NT2/D1 (cell line): ENCODE measurements at regions not wholly inside any gene's neighbourhood (a gene's known extent, or its start where the extent isn't known, plus 50 kb on each side); places are given as distances from the start of the nearest gene placed in this dataset.
A peak's percentile ranks its signal among the peaks of the same experiment; 100 is the strongest.
"Not testable (repeated sequence)": the region's sequence is repeated elsewhere in the genome, so short reads cannot be mapped to it uniquely, and the experiment has no call there.

Experiments
- DNase-seq: peaks from one replicate; pipeline ENCODE4 v3.0.0-alpha.2; 2011; ENCODE audit warnings: low read depth, low spot score
- H3K27me3 ChIP-seq: 2 replicates; pipeline ENCODE4 v1.6.0; 2011; ENCODE audit warnings: mild to moderate bottlenecking; ENCODE audit not compliant: insufficient read length, insufficient read depth
- H3K36me3 ChIP-seq: 2 replicates; pipeline ENCODE4 v1.6.1; 2011; ENCODE audit warnings: mild to moderate bottlenecking, low read length, mixed read lengths; ENCODE audit not compliant: insufficient read depth, insufficient read length
- H3K4me1 ChIP-seq: 2 replicates; pipeline ENCODE4 v1.5.1; 2011; ENCODE audit not compliant: insufficient read depth, insufficient read length
- H3K4me3 ChIP-seq: 2 replicates; pipeline ENCODE4 v1.5.1; 2011; ENCODE audit warnings: low read depth; ENCODE audit not compliant: insufficient read length
- H3K9ac ChIP-seq: 2 replicates; pipeline ENCODE4 v1.6.0; 2011; ENCODE audit warnings: low read depth; ENCODE audit not compliant: insufficient read length
- H3K9me3 ChIP-seq: 2 replicates; pipeline ENCODE4 v1.5.1; 2011; ENCODE audit warnings: mild to moderate bottlenecking, low read length; ENCODE audit not compliant: insufficient read depth
- SUZ12 ChIP-seq: IDR thresholded peaks from 2 replicates; pipeline ENCODE4 v1.6.1; 2011; ENCODE audit not compliant: insufficient read length, insufficient read depth; ENCODE audit errors: extremely low read depth
- YY1 ChIP-seq: IDR thresholded peaks from 2 replicates; pipeline ENCODE4 v1.6.1; 2011; ENCODE audit not compliant: insufficient read length, insufficient read depth
- ZNF274 ChIP-seq: IDR thresholded peaks from 2 replicates; pipeline ENCODE4 v1.6.1; 2011; ENCODE audit warnings: mild to moderate bottlenecking, low read depth, low read length

DNA sequence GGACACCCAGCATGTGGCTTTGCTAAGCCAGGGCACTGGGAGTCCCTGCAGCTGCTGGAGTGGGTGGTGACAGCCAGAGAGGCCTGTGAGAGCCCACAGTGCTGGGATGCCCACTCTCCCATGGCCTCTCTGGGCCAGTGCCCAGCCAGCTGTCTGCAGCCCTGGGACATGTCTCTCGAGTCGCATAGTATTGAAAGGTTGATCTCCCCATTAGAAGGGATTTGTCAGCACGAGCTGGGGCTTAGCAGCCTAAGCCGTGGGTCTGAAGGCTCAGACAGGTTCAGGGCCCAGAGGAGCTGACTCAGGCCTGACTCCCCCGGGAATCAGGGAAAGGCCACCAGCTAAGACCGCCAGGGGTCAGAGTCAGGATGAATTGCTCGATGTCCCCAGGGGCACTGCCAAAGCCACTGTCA, 53.5 kb downstream of the FOXD2 start:
- TF ChIP-seq SUZ12 (no peak), YY1 (no peak), ZNF274 (no peak)
- peaks cover 41% of the 10 kb centered on the region for H3K27me3 ChIP-seq
- H3K9ac ChIP-seq: no peak overlapping the region
- no peak overlapping the region for H3K4me3 ChIP-seq
- no peak for DNase-seq
- H3K9me3 ChIP-seq: no peaks in the 10 kb centered on the region
- H3K4me1 ChIP-seq: peaks cover 2% of the 10 kb centered on the region
- no peaks in the 10 kb centered on the region for H3K36me3 ChIP-seq

GRCh38 chr1:47495176-47495713, 57.4 kb downstream of the FOXD2 start:
- Histone ChIP-seq H3K9ac (no peak overlapping the region), H3K27me3 (peaks cover 40% of the 10 kb centered on the region), H3K9me3 (no peaks in the 10 kb centered on the region), H3K36me3 (no peaks in the 10 kb centered on the region), H3K4me1 (peaks cover 2% of the 10 kb centered on the region), H3K4me3 (no peak overlapping the region)
- no peak for TF ChIP-seq ZNF274
- TF ChIP-seq SUZ12: no peak
- TF ChIP-seq YY1: no peak
- DNase-seq: peak; percentile 16

- peaks cover 2% of the 10 kb centered on the region for H3K4me1 ChIP-seq
- H3K36me3 ChIP-seq: no peaks in the 10 kb centered on the region
- no peak for DNase-seq
- no peaks in the 10 kb centered on the region for H3K9me3 ChIP-seq
- no peak overlapping the region for H3K9ac ChIP-seq
- no peak overlapping the region for H3K4me3 ChIP-seq
- peaks cover 22% of the 10 kb centered on the region for H3K27me3 ChIP-seq
- TF ChIP-seq ZNF274 (no peak), YY1 (no peak), SUZ12 (no peak)
Observed at GRCh38 chr1:47498551-47498950, 60.7 kb downstream of the FOXD2 start.

DNA sequence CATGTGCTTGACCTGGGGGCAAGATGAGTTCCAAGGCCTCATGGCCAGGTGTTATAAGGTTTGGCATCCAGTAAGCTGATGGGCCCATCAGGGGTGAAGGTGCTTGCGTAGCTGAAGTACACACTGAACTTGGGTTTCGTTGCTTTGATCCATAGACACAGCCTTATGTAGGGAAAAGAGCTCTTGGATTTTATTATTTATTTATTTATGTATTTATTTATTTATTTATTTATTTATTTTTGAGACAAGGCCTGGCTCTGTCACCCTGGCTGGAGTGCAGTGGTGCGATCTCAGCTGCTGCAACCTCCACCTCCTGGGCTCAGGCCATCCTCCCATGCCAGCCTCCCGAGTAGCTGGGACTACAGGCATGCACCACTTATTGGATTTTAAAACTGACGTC, 63.2 kb downstream of the FOXD2 start:
- Histone ChIP-seq H3K27me3 (peaks cover 11% of the 10 kb centered on the region), H3K36me3 (no peaks in the 10 kb centered on the region), H3K4me1 (no peaks in the 10 kb centered on the region), H3K4me3 (no peak overlapping the region), H3K9ac (no peak overlapping the region), H3K9me3 (no peaks in the 10 kb centered on the region)
- DNase-seq: no peak
- TF ChIP-seq YY1 (no peak), ZNF274 (no peak), SUZ12 (no peak)

GRCh38 chr1:47502746-47503370, 65.0 kb downstream of the FOXD2 start:
- no peak overlapping the region for H3K4me3 ChIP-seq
- H3K27me3 ChIP-seq: peaks cover 25% of the 10 kb centered on the region
- DNase-seq: no peak
- TF ChIP-seq ZNF274 (no peak), SUZ12 (no peak), YY1 (no peak)
- H3K9me3 ChIP-seq: no peaks in the 10 kb centered on the region
- H3K4me1 ChIP-seq: no peaks in the 10 kb centered on the region
- H3K9ac ChIP-seq: no peak overlapping the region
- no peaks in the 10 kb centered on the region for H3K36me3 ChIP-seq

DNA sequence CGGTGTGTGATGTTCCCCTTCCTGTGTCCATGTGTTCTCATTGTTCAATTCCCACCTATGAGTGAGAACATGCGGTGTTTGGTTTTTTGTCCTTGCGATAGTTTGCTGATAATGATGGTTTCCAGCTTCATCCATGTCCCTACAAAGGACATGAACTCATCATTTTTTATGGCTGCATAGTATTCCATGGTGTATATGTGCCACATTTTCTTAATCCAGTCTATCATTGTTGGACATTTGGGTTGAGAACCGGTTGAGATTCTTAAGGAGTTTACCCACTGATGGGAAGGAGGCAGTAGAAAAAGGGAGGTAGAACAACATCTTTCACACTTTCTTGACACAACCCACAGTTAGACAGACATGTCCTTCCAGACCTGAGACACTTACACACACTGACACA, 67.0 kb downstream of the FOXD2 start:
- DNase-seq, H3K9me3 ChIP-seq, H3K36me3 ChIP-seq, H3K9ac ChIP-seq, H3K4me3 ChIP-seq, H3K4me1 ChIP-seq: not testable (repeated sequence)
- H3K27me3 ChIP-seq: peaks cover 38% of the 10 kb centered on the region

GRCh38 chr1:47505267-47505666, 67.4 kb downstream of the FOXD2 start:
- Histone ChIP-seq H3K9me3 (no peaks in the 10 kb centered on the region), H3K4me3 (no peak overlapping the region), H3K4me1 (peaks cover 3% of the 10 kb centered on the region), H3K36me3 (no peaks in the 10 kb centered on the region), H3K27me3 (peaks cover 42% of the 10 kb centered on the region), H3K9ac (no peak overlapping the region)
- DNase-seq: no peak
- TF ChIP-seq YY1: no peak
- TF ChIP-seq ZNF274: no peak
- TF ChIP-seq SUZ12: no peak

DNA sequence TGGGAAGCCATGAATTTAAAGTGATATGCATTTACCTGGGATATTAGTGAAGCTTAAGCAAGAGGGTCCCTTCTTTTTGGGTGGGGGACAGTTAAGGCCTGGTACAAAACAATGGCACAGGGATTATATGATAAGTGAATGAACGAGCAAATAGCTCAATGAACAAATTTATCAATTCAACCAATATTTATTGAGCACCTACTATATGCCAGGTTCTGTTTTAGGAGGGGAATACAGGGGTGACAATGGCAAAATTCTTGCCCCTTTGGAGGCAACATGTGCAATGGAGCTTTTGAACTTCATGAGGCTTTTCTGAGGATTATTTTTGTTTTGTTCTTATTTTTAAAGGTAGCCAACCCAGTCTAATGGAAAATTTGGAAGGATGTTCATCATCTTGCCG, 68.2 kb downstream of the FOXD2 start:
- Histone ChIP-seq H3K4me3 (no peak overlapping the region), H3K9ac (no peak overlapping the region), H3K9me3 (no peaks in the 10 kb centered on the region), H3K4me1 (peaks cover 3% of the 10 kb centered on the region), H3K27me3 (peaks cover 44% of the 10 kb centered on the region), H3K36me3 (no peaks in the 10 kb centered on the region)
- TF ChIP-seq YY1 (no peak), SUZ12 (no peak), ZNF274 (no peak)
- no peak for DNase-seq
